ENCODE measurements at regions not wholly inside any gene's neighbourhood (a gene's known extent, or its start where the extent isn't known, plus 50 kb on each side); places are given as distances from the start of the nearest gene placed in this dataset.

DNA sequence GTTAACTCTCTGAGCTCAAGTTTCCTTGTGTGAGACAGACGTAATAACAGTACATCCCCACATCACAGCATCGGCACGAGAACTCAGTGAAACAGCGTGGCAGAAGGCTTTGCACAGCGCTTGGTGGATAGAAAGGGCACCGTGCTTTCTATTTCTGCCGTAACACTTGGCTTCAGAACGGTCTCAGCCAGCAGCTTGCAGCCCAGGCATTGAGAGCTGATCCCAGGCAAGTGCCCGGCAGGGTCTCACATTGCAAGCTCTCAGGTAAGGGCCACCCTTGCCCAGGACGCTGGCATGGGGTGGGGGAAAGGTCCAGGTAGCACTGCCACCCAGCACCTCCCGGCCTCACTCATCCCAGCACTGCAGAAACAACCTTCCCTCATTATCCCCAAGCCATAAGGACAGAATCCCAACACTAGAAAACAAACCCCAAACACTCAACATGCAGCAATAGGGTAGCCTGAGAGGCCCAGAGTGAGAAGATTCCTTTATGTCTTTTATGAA is 70.5 kb upstream of the ITGA11 start:
- Histone ChIP-seq H2AFZ (ENCODE audit: low read length) (no peak overlapping the region), H3T11ph (ENCODE audit: low read length) (no peak overlapping the region), H3K23me2 (ENCODE audit: insufficient read length, low read depth, low read length, poor library complexity, severe bottlenecking) (no peaks in the 10 kb centered on the region), H4K91ac (ENCODE audit: insufficient read length, low read depth, low read length) (no peak overlapping the region), H3K4ac (ENCODE audit: low read depth, low read length) (no peak overlapping the region), H3K9ac (ENCODE audit: extremely low read depth, insufficient read length, low read length) (no peak overlapping the region), H3K79me1 (ENCODE audit: insufficient read depth, low read depth, low read length, poor library complexity, severe bottlenecking) (no peaks in the 10 kb centered on the region), H3K4me1 (ENCODE audit: insufficient read depth, low read length) (peaks cover 2% of the 10 kb centered on the region; the same call in 1 of the 2 replicates), H3K27ac (ENCODE audit: insufficient read length, low read depth, low read length) (no peak overlapping the region), H3K14ac (ENCODE audit: insufficient read depth, low read length) (no peak overlapping the region), H2BK15ac (ENCODE audit: low read depth, low read length) (no peak overlapping the region), H3K56ac (ENCODE audit: insufficient read length, low read depth, low read length) (no peak overlapping the region), H3K18ac (ENCODE audit: insufficient read length, low read depth, low read length) (no peak overlapping the region), H3K9me3 (ENCODE audit: control insufficient read depth, low read depth, low read length) (no peaks in the 10 kb centered on the region), H4K5ac (ENCODE audit: insufficient read length, low read depth, low read length) (no peak overlapping the region), H4K20me1 (ENCODE audit: control insufficient read depth, insufficient read depth, insufficient read length) (no peaks in the 10 kb centered on the region), H2BK120ac (ENCODE audit: low read depth, low read length, poor library complexity, severe bottlenecking) (no peak overlapping the region), H3K23ac (ENCODE audit: insufficient read length, low read depth, low read length) (no peak overlapping the region), H2BK5ac (ENCODE audit: insufficient read length, low read length) (no peak overlapping the region), H3K27me3 (ENCODE audit: insufficient read depth, low read length) (no peaks in the 10 kb centered on the region), H2BK12ac (ENCODE audit: insufficient read length, low read depth, low read length) (no peak overlapping the region), H4K8ac (replicated peaks; ENCODE audit: insufficient read length, low read depth, low read length) (no peak overlapping the region), H2AK5ac (ENCODE audit: insufficient read length, low read length) (no peak overlapping the region), H2BK20ac (ENCODE audit: low read depth, low read length, poor library complexity, severe bottlenecking) (no peak overlapping the region), H3K79me2 (ENCODE audit: insufficient read depth, low read length) (no peaks in the 10 kb centered on the region), H3K4me2 (ENCODE audit: insufficient read depth, insufficient read length, low read length) (no peak overlapping the region)
- H3K36me3 Mint-ChIP-seq (ENCODE audit: insufficient read depth in 1 of 3, low read depth in 3 of 3): peaks cover 0 to 8% (median 0%) of the 10 kb centered on the region in 3 experiments; a peak in 3 of 7 replicates
- H3K9me3 Mint-ChIP-seq: no peaks in the 10 kb centered on the region
- no peak overlapping the region for H3K27ac Mint-ChIP-seq
- H3K27me3 Mint-ChIP-seq (ENCODE audit: low read depth): peaks cover 7% of the 10 kb centered on the region
- WGBS (ENCODE audit: extremely low coverage, insufficient read length, low lambda C conversion rate): no CpG with 5 or more reads among the region's 11 CpGs
- no peak overlapping the region for H3K4me3 Mint-ChIP-seq
- H3K4me1 Mint-ChIP-seq: peaks cover 16 to 24% of the 10 kb centered on the region in 2 experiments
- DNase-seq: peak; percentile 17
- TF ChIP-seq, protein P1, sequence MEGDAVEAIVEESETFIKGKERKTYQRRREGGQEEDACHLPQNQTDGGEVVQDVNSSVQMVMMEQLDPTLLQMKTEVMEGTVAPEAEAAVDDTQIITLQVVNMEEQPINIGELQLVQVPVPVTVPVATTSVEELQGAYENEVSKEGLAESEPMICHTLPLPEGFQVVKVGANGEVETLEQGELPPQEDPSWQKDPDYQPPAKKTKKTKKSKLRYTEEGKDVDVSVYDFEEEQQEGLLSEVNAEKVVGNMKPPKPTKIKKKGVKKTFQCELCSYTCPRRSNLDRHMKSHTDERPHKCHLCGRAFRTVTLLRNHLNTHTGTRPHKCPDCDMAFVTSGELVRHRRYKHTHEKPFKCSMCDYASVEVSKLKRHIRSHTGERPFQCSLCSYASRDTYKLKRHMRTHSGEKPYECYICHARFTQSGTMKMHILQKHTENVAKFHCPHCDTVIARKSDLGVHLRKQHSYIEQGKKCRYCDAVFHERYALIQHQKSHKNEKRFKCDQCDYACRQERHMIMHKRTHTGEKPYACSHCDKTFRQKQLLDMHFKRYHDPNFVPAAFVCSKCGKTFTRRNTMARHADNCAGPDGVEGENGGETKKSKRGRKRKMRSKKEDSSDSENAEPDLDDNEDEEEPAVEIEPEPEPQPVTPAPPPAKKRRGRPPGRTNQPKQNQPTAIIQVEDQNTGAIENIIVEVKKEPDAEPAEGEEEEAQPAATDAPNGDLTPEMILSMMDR (conservative IDR thresholded peaks at IDR 0.05): no peak

Measured in H9 (cell line).